ENCODE measurements at regions not wholly inside any gene's neighbourhood (a gene's known extent, or its start where the extent isn't known, plus 50 kb on each side); places are given as distances from the start of the nearest gene placed in this dataset.

DNA sequence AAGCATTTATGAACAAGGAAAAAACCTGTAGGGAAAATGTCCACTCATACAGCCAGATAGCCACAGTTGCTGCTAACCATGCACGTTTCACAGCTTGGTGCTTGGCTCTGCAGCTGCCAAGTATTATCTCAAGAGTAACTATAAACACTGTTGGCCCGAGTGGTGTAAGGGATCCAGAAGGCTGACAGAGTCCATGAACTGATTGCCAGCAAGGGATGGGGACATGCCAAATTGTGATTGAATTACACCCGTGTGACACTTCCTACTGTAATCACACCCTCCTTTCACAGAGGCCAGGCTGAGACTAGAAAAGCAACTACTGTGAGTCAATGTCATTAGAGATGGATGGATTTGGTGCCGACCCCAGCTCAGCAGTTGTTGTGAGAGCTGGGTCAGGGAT lies 223.9 kb upstream of the ANKRD50 start:
- TF ChIP-seq, protein P1, sequence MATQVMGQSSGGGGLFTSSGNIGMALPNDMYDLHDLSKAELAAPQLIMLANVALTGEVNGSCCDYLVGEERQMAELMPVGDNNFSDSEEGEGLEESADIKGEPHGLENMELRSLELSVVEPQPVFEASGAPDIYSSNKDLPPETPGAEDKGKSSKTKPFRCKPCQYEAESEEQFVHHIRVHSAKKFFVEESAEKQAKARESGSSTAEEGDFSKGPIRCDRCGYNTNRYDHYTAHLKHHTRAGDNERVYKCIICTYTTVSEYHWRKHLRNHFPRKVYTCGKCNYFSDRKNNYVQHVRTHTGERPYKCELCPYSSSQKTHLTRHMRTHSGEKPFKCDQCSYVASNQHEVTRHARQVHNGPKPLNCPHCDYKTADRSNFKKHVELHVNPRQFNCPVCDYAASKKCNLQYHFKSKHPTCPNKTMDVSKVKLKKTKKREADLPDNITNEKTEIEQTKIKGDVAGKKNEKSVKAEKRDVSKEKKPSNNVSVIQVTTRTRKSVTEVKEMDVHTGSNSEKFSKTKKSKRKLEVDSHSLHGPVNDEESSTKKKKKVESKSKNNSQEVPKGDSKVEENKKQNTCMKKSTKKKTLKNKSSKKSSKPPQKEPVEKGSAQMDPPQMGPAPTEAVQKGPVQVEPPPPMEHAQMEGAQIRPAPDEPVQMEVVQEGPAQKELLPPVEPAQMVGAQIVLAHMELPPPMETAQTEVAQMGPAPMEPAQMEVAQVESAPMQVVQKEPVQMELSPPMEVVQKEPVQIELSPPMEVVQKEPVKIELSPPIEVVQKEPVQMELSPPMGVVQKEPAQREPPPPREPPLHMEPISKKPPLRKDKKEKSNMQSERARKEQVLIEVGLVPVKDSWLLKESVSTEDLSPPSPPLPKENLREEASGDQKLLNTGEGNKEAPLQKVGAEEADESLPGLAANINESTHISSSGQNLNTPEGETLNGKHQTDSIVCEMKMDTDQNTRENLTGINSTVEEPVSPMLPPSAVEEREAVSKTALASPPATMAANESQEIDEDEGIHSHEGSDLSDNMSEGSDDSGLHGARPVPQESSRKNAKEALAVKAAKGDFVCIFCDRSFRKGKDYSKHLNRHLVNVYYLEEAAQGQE (IDR thresholded peaks at IDR 0.05; ENCODE audit: borderline replicate concordance) = no peak
- TF ChIP-seq, protein P1 (CRISPR knock-in tag; IDR thresholded peaks at IDR 0.05; ENCODE audit: low read depth) = no peak
- TF ChIP-seq ZKSCAN3 (CRISPR knock-in tag; IDR thresholded peaks at IDR 0.05) = no peak
- no peak for TF ChIP-seq SIN3A (IDR thresholded peaks at IDR 0.05; ENCODE audit: borderline replicate concordance in 2 of 2, control insufficient read depth in 1 of 2, low read depth in 2 of 2, low read length in 2 of 2)
